ENCODE measurements at regions not wholly inside any gene's neighbourhood (a gene's known extent, or its start where the extent isn't known, plus 50 kb on each side); places are given as distances from the start of the nearest gene placed in this dataset.

DNA sequence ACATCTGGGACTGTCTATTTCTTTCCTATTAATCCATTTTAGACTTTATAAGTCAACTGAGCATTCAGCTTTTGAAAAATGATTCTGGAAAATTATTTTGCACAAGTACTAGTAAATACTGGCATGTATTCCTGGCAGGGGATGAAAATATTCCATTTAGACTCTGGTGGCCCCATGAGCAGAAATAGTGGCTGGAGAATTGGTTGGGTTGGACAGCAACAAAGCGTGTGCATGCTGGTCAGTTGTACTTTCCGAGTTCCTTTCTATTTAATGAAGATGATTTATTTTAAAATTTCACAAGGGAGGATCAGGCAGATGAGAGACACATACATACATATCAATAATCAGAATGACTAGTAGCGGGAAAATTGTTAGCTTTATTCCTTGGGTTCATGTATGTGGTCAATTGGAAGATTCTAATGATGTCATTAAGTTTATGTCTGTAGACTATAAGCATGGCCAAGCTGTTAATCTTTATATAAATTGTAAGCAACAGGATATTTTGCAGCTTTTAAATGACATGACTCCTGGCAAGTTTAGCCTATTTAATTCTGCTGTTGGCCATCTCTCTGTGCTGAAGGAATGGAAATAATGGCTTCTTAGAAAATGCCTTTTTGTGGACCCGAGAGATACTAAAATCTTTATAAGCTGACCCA, 541.6 kb downstream of the SLC4A3 start:
- TF ChIP-seq EZH2 (IDR thresholded peaks at IDR 0.05; ENCODE audit: borderline replicate concordance, insufficient read depth, low read length, poor library complexity, severe bottlenecking) (no peak), POLR2AphosphoS5 (IDR thresholded peaks at IDR 0.05) (no peak), CTCF (IDR thresholded peaks at IDR 0.05; ENCODE audit: poor library complexity, severe bottlenecking) (no peak), RAD21 (conservative IDR thresholded peaks at IDR 0.05) (no peak), REST (IDR thresholded peaks at IDR 0.05; ENCODE audit: borderline replicate concordance) (no peak), EP300 (conservative IDR thresholded peaks at IDR 0.05; ENCODE audit: poor library complexity, severe bottlenecking) (no peak), SMC3 (conservative IDR thresholded peaks at IDR 0.05; ENCODE audit: poor library complexity) (no peak), TAF1 (IDR thresholded peaks at IDR 0.05; ENCODE audit: low read depth) (no peak), MXI1 (conservative IDR thresholded peaks at IDR 0.05; ENCODE audit: poor library complexity, severe bottlenecking) (no peak)
